DMS 273 (cell line): ENCODE measurements at regions not wholly inside any gene's neighbourhood (a gene's known extent, or its start where the extent isn't known, plus 50 kb on each side); places are given as distances from the start of the nearest gene placed in this dataset.
"Not testable (repeated sequence)": the region's sequence is repeated elsewhere in the genome, so short reads cannot be mapped to it uniquely, and the experiment has no call there.

Source experiments
- DNase-seq: peaks from one replicate; lab custom pipeline; 2025; ENCODE audit not compliant: unreplicated experiment; lab: John Stamatoyannopoulos, UW

DNA sequence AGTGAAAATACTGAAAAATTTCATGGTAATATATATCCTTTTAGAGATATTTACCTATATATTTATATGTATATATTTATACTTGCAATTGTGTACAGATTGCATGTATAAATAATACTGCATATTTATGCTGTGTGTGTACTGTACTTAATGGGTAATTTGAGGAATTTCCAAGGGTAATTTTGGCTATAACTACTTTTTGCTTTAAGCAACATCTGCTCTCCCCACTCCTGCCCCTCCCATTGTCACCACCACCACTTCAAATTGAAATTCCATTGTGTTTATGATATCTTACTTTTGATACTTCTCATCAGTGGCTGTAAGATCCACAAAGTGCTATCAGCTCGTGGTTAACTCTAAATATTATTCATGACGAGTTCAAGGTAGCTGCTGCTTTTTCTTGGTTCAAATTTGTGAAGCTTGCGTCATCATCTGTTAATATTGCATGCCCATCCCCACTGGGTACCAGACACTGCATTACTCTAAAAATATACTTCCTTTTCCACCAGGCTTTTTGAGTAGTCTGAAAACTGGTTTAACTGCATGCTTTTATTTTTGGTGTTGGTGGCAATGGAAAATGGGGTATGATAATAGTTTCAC, 91.7 kb upstream of the MITF start:
- no peak for DNase-seq

DNA sequence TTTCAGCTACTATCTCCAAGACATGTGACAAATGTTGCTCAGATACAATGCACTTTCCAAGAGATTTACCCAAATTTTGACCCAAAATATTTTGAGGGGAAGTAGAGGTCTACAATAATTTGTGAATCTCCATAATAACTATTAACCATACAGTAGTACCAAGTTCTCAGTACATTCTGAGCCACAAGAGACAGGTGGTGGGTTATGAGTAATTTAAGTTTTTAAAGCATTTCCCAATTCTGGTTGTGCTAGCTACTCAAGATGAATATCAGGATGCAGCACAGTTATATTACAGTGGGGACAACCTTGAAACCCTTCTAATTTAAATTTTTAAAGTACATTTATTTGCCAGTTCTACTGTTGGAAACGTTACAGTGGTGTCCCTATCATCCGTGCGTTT, 92.2 kb upstream of the MITF start:
- no peak for DNase-seq

GRCh38 chr3:69646287-69647067, 92.8 kb upstream of the MITF start:
- no peak for DNase-seq

GRCh38 chr3:69642606-69643005, 96.7 kb upstream of the MITF start:
- no peak for DNase-seq

- DNase-seq = no peak
These were observed 99.4 kb upstream of the MITF start for GRCh38 chr3:69639851-69640250.

DNA sequence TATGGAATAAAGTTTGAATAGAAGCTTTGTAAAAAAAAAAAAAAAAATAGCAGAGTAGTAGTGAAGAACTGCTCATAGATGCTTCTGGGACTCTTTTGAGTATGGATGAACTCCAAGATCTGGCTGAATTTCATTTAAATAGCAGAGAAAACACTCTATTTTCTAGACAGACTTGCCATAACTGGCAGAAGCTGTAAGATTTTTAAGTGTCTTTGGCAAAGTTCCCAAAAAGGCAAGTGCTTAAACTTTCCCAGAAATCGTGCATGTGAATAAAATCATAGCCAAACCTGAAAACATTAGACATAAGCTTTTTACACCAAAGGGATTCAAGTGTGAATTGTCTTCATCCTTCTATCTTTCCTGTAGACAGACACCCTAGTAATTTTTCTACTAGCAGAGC, 110.3 kb upstream of the MITF start:
- DNase-seq = peak; percentile 51

DNA sequence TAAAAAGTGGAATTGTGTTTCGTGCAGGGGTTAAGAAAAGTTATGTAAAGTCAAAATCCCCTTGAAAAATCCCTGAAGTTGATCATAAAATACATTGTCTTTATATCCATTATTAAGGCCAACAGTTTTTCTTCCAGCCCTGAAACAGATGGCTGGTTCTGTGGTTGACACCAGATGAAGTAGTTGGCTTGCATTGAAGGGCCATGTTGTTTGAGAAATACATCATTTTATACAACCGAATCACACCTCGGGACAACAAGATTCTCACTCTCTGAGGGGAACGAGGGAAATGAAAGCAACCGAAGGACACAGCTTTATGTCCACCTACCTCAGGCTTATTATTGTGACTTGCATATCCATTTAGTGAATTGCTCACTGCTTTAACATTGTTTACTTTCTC, 126.0 kb upstream of the MITF start:
- DNase-seq = no peak

- DNase-seq = no peak
These were observed 126.5 kb upstream of the MITF start for GRCh38 chr3:69612791-69613190.

DNA sequence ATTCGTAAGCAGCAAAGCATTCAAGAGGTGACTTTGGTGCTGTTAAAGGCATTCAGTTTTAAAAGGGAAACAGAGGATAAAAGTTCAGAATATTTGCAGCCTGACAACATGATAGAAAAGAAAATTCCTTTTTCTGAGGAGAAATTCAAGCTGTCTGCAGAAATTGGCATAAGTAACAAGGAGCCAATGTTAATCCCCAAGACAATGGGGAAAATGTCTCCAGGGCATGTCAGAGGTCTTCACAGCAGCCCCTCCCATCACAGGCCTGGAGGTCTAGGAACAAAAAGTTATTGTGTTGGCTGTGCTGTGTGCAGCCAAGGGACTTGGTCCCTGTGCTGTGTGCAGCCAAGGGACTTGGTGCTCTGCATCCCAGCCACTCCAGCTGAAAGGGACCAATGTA, 129.7 kb upstream of the MITF start:
- DNase-seq = not testable (repeated sequence)

- no peak for DNase-seq
These were observed 131.6 kb upstream of the MITF start for GRCh38 chr3:69607466-69608305.

DNA sequence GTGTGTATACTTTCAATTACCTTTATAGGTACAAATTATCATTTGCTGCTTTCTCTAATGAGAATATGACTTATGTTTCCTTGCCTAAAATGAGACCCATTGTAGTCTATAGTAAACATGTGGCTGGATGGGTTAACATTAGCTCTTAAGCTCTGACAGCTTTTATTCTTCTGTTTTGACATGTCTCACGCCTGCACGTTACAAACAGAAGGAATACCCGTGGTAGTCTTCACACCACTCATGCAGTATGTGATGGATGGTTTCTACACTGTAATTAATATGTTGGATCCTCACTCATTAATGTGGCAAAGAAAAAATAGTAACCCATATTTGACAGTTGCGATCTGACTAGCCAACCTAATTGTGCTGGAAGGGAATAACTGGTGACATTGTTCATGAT, 133.4 kb upstream of the MITF start:
- no peak for DNase-seq

DNA sequence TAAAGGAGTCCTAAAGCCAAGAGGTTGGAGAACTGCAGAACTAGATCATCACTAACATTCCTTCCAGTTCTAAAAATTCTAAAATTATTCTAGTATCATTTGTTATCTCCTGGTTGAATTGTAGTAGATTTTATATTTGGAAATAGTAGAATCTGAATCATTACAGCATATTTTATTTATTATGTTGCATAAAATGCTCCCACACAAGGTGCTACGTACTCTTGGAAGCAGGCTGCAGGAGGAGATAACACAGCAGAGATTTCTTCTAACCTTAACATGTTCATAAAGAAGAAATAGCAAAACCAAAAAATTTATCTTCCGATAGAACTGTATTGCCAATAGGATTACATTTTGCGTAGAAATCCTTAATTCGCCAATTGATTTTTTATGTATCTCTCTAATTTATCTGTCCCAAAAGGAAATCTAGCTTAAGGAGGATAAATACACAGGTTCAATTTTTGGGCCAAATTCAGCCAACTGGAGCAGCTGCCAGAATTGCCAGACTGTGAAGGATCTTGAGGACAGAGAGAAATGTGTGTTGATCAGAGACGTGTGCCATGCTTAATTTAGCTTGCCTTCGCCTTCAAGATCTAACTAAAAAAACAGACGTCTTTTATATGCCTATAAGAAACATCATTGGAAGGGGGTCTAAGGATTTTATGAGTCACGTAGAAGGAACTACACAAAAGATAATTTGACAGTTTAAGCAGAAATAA, 134.4 kb upstream of the MITF start:
- no peak for DNase-seq

DNA sequence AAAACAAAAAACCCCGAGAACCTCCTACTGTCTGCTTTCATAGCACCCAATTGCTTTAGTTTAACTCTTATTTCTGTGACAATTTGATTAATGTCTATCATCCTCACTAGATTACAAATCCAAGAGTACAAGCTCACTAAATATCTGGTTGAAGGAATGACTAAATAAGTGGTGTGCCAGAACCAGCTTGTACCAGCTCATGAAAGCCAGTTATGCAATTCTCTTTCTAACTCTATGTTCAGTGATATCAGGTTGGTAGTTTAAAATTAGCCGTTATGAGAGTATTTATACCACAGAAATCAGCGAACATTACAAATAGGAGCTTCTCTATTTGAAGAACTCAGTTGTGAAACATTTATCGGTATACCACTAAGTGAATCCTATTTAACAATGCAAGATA, 137.2 kb upstream of the MITF start:
- no peak for DNase-seq

DNA sequence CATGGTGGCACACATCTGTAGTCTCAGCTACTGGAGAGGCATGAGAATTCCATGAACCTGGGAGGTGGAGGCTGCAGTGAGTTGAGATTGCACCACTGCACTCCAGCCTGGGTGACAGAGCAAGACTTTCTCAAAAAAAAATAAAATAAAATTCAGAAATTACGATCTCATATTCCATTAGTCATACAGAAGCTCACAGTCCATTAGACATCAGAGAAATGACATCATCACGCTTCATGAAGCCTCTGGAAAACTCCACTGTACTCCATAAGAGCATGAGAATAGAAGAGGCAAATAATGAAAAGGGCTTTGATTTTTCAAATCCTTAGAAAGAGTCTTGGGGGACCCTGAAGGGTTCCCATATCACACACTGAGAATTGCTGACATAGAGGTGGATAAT, 145.0 kb upstream of the MITF start:
- no peak for DNase-seq

DNA sequence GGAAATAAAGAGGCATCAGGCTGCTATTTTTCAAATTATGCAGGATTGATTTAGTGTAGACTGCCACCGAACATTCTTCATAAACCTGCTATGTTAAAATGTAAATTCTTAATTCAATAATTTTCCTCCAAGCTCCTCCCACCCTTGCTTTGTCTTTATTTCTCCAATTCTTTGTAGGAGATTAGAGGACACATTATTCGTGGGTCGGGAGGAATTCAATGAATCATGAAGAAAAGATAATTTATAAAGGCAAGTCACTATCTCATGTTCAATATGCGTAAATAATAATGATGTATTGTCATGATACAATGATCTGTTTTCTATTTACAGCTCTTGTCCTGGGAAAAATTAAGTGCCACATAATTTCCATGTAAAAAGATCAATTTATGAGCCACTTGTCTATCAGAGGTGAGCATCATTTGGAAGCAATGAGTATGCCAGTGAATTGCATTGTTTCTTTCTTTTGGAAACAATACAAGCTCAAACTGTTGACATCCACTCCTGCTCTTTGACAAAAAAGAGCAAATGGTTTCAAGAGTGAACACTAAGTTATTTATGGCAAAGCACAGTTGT, 148.0 kb upstream of the MITF start:
- DNase-seq = no peak

- DNase-seq = no peak
These were observed 149.2 kb upstream of the MITF start for GRCh38 chr3:69590111-69590510.

- DNase-seq = no peak
These were observed 151.1 kb upstream of the MITF start for GRCh38 chr3:69588170-69588569.

DNA sequence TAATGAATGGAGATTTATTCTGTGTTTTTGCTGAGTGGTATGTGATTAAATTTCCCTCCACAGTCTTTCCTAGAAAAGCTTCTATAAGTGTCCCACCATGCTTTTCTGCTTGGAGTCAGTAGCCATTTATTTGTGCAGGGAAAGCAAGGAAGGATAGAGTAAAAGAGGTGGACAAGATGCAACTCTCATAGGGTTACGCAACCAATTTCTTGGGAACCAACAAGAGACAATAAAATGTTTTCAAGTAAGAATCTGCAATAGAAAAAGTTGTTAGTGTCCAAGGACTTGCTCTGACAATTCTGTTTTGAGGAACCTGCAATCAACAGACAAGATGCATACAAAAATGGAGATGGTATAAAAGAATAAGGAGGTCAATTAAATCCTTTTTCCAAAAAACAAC, 153.8 kb upstream of the MITF start:
- no peak for DNase-seq

GRCh38 chr3:69582044-69582443, 157.2 kb upstream of the MITF start:
- no peak for DNase-seq

- DNase-seq = peak; percentile 78
These were observed 159.8 kb upstream of the MITF start for GRCh38 chr3:69579306-69580041.
